SJSA1 (cell line): ENCODE measurements at regions not wholly inside any gene's neighbourhood (a gene's known extent, or its start where the extent isn't known, plus 50 kb on each side); places are given as distances from the start of the nearest gene placed in this dataset.

Experiments
- DNase-seq, 2 experiments: peaks; one replicate each; pipeline ENCODE4 v3.0.0-alpha.2; 2015 to 2020; ENCODE audit warnings: low spot score in 2 of 2, low read depth in 1 of 2
- H3K27ac ChIP-seq: fragments of 250-450 bp; sonication (Bioruptor Pico); 2 replicates; pipeline ENCODE4 v1.5.1; 2020; ENCODE audit warnings: mild to moderate bottlenecking, moderate library complexity
- H3K27me3 ChIP-seq: fragments of 250-450 bp; sonication (Bioruptor Pico); replicated peaks from 2 replicates; pipeline ENCODE4 v1.5.1; 2020; ENCODE audit warnings: mild to moderate bottlenecking, moderate library complexity
- H3K36me3 ChIP-seq: fragments of 250-450 bp; sonication (Bioruptor Pico); 2 replicates; pipeline ENCODE4 v1.5.1; 2020; ENCODE audit warnings: mild to moderate bottlenecking
- H3K4me1 ChIP-seq: fragments of 250-450 bp; sonication (Bioruptor Pico); replicated peaks from 2 replicates; pipeline ENCODE4 v1.6.1; 2021; ENCODE audit warnings: mild to moderate bottlenecking
- H3K4me3 ChIP-seq: fragments of 250-450 bp; sonication (Bioruptor Pico); 2 replicates; pipeline ENCODE4 v1.5.1; 2020; ENCODE audit warnings: mild to moderate bottlenecking
- H3K9me3 ChIP-seq: fragments of 250-450 bp; sonication (Bioruptor Pico); replicated peaks from 2 replicates; pipeline ENCODE4 v1.5.1; 2020; ENCODE audit warnings: mild to moderate bottlenecking

DNA sequence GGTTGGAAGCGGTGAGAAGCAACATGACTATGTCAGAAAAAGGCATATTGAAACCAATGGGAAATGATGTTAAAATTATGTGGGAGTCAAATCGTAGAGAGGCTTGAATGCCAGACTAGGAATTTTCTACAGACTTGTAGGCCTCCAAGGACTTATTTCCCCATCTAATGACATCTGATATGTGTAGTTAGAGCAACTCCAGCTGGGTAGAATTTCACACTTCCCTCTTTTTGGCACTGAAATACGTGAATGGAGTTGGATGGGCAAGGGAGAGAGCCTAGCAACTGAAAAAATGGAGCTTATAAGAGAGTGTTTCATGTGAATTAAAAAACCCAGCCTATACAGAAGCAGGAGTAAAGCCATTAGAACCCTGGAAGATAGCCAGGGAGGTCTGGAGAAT, 304.2 kb downstream of the INSC start:
- no peaks in the 10 kb centered on the region for H3K27me3 ChIP-seq
- DNase-seq: no peak
- no peaks in the 10 kb centered on the region for H3K4me1 ChIP-seq
- H3K9me3 ChIP-seq: no peaks in the 10 kb centered on the region
- H3K36me3 ChIP-seq: no peaks in the 10 kb centered on the region
- H3K4me3 ChIP-seq: no peak overlapping the region
- no peak overlapping the region for H3K27ac ChIP-seq

DNA sequence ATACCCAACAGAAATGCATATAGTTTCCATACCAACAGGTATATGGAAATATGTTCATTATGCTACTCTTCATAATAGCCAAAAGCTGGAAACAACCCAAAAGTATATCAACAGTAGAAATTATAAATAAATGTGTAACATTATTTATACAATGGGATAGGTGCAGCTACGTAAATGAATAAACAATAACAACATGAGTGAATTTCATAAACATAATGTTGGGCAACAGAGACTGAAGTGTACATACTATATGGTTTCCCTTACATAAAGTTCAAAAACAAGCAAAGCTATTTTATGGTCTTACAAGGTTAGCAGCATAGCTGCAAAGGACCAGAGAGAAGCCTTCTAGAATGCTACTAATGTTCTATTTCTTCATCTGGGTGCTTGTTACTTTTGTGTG, 305.0 kb downstream of the INSC start:
- Histone ChIP-seq H3K27me3 (no peaks in the 10 kb centered on the region), H3K4me3 (no peak overlapping the region), H3K4me1 (no peaks in the 10 kb centered on the region), H3K9me3 (no peaks in the 10 kb centered on the region), H3K27ac (no peak overlapping the region), H3K36me3 (no peaks in the 10 kb centered on the region)
- no peak for DNase-seq

DNA sequence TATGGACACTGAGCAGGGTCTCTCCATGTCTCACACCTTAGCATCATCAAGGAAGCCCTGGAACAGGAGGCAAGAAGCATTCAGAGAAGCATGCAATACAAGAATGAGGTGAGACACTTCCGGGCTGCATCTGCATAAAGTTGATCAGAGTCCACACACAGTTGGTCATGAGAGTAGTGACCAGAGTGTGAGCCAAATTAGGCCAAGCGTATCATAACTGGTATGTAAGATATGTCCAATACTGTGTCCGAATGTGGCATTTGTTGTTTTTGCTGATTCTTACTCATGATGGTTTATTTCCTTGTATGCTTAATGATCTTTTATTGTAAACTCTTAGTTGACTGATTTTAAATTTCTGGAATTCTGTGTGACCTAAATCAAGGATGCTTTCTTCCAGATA, 315.7 kb downstream of the INSC start:
- no peak overlapping the region for H3K27ac ChIP-seq
- no peaks in the 10 kb centered on the region; the same call in none of the 2 replicates for H3K27me3 ChIP-seq
- H3K9me3 ChIP-seq: no peaks in the 10 kb centered on the region
- H3K4me1 ChIP-seq: no peaks in the 10 kb centered on the region
- no peak overlapping the region for H3K4me3 ChIP-seq
- DNase-seq: no peak
- H3K36me3 ChIP-seq: no peaks in the 10 kb centered on the region

DNA sequence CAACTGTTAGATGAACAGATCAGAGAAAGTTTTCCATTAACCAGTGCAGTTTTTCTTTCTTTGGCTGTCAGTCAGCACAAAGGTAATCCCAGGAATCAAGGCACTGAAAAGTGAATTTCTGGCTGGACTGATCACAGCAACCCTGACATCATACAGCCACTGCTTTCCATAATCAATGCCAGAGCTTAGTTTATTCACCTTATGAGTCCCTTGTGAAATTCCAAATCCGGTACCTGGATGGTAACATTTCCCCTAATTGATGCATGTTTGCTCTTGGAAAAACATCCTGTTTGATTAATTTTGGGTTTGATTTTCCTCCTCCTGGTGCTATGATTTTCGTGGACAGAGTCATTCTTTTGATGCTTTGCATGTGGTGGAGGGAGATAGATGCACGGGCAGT, 319.8 kb downstream of the INSC start:
- Histone ChIP-seq H3K4me1 (no peaks in the 10 kb centered on the region), H3K4me3 (no peak overlapping the region), H3K9me3 (no peaks in the 10 kb centered on the region), H3K27me3 (no peaks in the 10 kb centered on the region; the same call in 1 of the 2 replicates), H3K36me3 (no peaks in the 10 kb centered on the region), H3K27ac (no peak overlapping the region)
- DNase-seq: no peak

DNA sequence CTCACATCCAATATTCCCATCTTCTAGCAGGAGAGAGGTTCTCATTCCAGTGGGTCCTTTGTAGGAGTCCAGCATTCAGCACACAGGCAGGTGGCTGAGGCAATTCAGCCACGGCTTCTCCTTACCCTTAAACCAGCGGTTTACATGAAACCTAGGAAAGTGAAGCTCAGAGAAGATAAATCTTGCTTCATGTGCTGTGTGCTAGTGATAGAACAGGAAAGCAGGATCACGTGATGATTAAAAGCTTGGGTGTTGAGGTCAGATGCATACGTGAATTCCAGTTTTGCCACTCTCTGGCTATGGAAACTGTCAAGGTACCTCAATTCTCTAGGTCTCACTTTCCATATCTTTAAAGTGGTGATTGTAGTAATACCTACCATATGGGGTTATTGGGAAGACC, 331.6 kb downstream of the INSC start:
- Histone ChIP-seq H3K9me3 (no peaks in the 10 kb centered on the region), H3K27ac (no peak overlapping the region), H3K36me3 (no peaks in the 10 kb centered on the region), H3K4me3 (no peak overlapping the region), H3K4me1 (no peaks in the 10 kb centered on the region), H3K27me3 (no peaks in the 10 kb centered on the region)
- DNase-seq: no peak

DNA sequence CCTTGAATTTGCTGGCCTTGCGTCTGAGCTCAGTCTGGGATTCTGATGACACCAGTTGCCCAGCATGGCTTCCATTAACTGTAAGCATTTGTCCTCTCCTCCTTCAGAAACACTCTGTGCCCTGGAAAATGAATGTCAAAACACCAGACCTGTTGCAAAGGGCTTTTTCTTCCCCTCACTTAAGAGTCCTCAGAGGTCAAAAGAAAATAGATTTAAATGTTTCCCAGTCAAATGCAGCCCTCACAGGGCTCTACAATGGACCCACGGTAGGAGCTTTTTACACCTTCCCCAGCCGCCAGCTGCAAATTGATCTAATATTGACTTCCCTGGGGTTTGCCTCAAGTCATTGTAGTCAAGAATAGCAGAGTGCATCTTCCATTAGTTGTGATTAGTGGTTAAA, 332.2 kb downstream of the INSC start:
- no peaks in the 10 kb centered on the region for H3K27me3 ChIP-seq
- no peak for DNase-seq
- no peaks in the 10 kb centered on the region for H3K4me1 ChIP-seq
- H3K9me3 ChIP-seq: no peaks in the 10 kb centered on the region
- H3K4me3 ChIP-seq: no peak overlapping the region
- H3K27ac ChIP-seq: no peak overlapping the region
- H3K36me3 ChIP-seq: no peaks in the 10 kb centered on the region

DNA sequence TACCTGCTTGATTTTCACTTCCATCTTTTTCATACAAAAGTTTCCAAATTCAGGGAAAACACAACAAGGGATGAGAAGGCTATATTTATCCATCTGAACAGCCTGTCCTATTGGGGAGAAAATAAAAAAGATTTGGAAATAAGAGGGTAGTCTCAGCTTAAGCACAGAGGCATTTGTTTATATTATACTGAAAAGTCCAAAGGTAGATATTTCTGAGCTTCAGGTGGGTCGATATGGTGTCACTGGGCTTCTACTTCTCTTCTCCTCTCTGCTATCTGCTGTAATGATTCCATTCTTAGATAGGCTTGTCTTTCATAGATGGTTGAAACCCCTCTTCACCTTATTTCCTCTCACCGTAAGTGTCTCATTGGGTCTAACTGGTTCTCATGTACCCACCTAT, 337.0 kb downstream of the INSC start:
- H3K27ac ChIP-seq: no peak overlapping the region
- H3K36me3 ChIP-seq: no peaks in the 10 kb centered on the region
- H3K4me1 ChIP-seq: no peaks in the 10 kb centered on the region
- H3K4me3 ChIP-seq: no peak overlapping the region
- no peak for DNase-seq
- no peaks in the 10 kb centered on the region for H3K9me3 ChIP-seq
- no peaks in the 10 kb centered on the region; the same call in 1 of the 2 replicates for H3K27me3 ChIP-seq

DNA sequence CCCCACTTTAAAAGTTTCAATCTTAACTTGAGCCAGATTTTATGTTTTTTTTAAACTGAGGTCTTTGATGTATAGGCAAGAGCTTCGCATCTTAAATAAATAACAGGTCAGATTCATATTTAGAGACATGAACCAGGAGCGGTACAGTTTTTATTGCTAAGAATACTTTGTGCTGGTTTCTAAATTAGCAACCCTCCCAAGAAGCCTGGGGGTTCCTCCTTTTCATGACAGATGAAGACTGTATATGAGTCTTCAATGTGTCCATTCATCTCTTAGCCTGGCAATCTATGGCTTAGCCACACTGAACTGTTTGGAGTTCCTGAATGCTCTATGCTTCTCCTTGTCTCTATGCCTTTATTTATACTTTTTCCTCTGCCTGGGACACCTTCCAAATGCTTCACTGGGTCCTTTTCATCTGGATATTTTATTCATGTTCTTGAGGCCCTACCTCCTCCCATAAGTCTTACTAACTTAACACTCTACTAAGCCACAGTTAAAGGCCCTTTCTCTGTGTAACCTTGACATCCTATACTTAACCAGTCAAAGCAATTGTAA, 338.6 kb downstream of the INSC start:
- no peak for DNase-seq
- Histone ChIP-seq H3K27me3 (no peaks in the 10 kb centered on the region; the same call in 1 of the 2 replicates), H3K27ac (no peak overlapping the region), H3K4me3 (no peak overlapping the region), H3K36me3 (no peaks in the 10 kb centered on the region), H3K9me3 (no peaks in the 10 kb centered on the region), H3K4me1 (no peaks in the 10 kb centered on the region)

DNA sequence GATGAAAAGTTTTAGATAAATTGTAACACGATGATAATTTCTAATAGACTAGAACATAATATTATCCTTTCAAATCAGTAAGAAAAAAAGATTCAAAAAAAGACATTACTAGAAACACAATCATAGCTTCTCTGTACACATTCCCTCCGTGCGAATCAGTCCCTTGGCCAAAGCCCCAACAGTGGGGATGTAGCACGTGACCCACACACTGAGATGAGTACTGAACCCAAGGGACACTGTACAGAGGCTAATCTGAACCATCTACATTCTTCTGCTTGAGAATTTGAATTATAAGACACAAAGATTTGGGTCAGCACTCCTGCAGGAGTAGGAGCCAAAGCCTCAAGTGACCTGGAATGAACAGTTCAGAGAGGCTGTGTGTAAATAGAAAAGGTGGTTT, 353.7 kb downstream of the INSC start:
- no peaks in the 10 kb centered on the region for H3K36me3 ChIP-seq
- H3K27ac ChIP-seq: no peak overlapping the region
- no peak overlapping the region for H3K4me3 ChIP-seq
- no peaks in the 10 kb centered on the region for H3K9me3 ChIP-seq
- no peak for DNase-seq
- peaks cover 10% of the 10 kb centered on the region; the same call in 1 of the 2 replicates for H3K27me3 ChIP-seq
- H3K4me1 ChIP-seq: no peaks in the 10 kb centered on the region

DNA sequence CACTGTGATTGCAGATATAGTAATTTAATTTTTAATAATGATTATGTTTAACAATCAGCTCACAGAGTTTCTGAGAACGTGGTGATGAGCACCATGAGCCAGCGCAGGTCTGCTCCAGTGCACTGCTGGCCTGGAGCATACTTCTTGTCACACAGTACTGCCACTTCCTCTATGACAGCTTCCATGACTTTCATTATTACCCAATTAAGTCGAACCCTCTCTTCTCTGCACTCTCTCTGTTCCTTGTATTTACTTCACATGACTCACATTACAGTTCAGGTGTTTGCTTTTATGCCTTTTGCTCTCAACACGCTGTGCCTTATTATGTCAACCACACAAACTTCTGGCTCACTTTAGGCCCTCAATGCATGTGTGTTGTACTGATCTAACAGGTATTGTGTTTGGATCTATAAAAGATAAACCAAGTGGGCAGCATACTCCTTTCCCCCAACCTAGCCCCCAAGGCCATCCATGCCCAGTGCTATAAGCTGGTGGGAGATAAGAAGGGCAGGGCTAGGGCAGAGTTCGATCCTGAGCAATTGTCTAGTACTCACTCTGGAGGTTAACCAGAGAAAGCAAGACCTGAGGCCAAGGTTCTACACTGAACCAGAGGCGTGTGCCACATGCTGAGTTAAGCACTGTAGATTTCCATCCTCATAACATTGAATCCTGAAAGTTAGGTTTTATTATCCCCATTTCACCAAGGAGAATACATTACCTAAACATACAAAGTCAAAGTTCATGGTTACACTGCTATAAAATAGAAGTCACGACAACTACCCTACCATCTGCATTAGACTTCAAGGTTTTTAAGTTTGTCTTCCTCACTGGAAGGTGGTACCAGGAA, 356.5 kb downstream of the INSC start:
- no peak overlapping the region for H3K4me3 ChIP-seq
- no peak overlapping the region for H3K27ac ChIP-seq
- peaks cover 27% of the 10 kb centered on the region for H3K27me3 ChIP-seq
- no peaks in the 10 kb centered on the region for H3K36me3 ChIP-seq
- no peaks in the 10 kb centered on the region for H3K4me1 ChIP-seq
- no peak for DNase-seq
- H3K9me3 ChIP-seq: no peaks in the 10 kb centered on the region

DNA sequence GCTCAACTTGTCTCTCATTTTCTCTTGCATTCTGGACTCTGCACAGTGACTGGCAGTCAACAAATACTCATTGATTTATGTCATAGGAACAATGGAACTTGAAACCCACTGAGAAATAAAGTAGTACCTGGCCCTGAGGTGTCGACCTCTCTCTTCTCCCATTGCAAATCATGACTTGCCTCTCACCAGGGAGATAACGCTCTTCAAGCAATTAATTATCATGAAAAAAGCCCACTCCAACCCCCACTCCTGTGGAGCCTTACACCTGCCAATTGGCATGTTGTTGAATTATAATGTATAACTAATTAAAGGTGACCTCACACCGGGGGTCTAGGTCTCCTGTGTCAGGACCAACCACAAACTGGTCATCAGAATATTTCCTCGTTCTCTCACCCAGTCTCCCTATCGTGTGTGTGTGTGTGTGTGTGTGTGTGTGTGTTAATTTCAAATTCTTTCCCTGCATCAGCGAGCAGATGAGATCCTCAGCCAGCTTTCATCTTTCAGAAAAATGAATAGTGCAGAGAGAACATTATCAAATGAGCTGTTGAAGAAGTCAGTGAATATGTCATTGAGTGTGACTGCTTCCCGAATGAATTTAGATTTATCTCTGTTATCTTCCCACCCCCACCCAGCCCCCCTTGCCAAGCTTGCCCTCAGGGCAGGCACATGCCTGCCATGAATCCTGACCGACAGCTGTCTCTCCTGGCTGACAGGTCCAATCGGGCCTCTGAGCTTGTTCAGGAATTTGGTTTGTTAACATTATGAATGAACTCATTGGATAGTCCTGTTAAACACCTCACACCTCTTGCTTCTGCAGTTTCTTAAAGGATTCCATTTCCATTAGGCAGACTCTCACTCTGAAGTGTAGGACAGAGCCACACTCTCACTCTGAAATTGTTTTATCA, 357.4 kb downstream of the INSC start:
- Histone ChIP-seq H3K4me3 (no peak overlapping the region), H3K9me3 (no peaks in the 10 kb centered on the region), H3K4me1 (no peaks in the 10 kb centered on the region), H3K27me3 (peaks cover 29% of the 10 kb centered on the region), H3K27ac (no peak overlapping the region), H3K36me3 (no peaks in the 10 kb centered on the region)
- DNase-seq: no peak

DNA sequence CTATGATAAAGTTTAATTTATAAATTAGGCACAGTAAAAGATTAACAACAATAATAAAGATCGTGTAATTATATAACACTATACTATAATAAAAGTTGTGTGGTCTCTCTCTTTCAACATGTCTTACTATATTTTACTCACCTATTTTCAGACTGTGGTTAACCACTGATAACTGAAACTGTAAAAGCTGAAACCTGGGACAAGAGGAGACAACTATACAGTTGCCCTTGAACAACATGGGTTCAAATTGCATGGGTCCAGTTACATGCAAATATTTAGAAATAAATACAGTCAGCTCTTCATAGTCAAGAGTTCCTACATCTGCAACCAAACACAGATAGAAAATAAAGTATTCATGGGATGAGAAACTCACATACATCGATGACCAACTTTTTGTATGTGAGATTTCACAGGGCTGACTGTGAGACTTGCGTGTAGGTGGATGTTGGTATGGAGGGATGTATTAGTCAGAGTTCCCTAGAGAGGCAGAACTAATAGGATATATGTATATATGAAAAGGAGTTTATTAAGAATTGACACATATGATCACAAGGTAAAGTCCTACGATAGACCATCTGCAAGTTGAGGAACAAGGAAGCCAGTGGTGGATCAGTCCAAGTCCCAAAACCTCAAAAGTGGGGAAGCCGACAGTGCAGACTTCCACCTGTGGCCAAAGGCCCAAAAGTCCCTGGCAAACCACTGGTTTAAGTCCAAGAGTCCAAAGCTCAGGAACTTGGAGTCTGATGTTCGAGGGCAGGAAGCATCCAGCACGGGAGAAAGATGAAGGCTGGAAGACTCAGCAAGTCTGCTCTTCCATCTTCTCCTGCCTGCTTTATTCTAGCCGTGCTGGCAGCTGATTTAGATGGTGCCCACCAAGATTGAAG, 359.5 kb downstream of the INSC start:
- Histone ChIP-seq H3K27ac (no peak overlapping the region), H3K4me3 (no peak overlapping the region), H3K36me3 (no peaks in the 10 kb centered on the region), H3K27me3 (peaks cover 26% of the 10 kb centered on the region), H3K9me3 (no peaks in the 10 kb centered on the region), H3K4me1 (no peaks in the 10 kb centered on the region)
- DNase-seq: no peak

DNA sequence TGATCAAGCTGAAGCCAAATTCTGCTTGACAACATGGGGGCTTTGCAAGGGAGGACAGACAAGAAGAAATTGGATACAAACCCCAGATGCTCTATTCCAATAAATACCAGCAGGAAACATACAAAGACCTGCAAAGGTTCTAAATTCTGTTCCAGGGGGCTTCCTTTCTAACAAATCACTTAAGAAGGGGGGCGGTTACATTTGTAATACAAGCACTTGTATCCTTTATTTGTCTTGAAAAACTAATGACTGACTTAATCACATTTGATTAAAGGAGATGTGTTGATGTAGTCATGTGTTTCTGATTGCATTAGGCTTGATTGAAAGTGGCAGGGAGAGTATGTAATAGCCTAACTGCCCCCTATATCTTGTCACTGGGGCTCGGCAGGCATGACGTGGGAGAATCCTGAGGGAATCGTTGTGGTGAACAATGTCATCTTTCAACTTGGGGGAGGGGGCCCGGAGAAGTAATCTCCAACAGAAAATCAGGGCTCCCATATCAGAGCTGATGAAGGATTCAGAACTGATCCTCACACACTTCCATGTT, 361.7 kb downstream of the INSC start:
- Histone ChIP-seq H3K27ac (no peak overlapping the region), H3K4me1 (no peaks in the 10 kb centered on the region), H3K9me3 (no peaks in the 10 kb centered on the region), H3K36me3 (no peaks in the 10 kb centered on the region), H3K27me3 (peaks cover 23% of the 10 kb centered on the region), H3K4me3 (no peak overlapping the region)
- DNase-seq: no peak
